ENCODE measurements at regions not wholly inside any gene's neighbourhood (a gene's known extent, or its start where the extent isn't known, plus 50 kb on each side); places are given as distances from the start of the nearest gene placed in this dataset.

GRCh38 chr1:238214449-238214848 lies 323.7 kb upstream of the ZP4 start:
- TF ChIP-seq CTCF (conservative IDR thresholded peaks at IDR 0.05; ENCODE audit: low read length) = no peak
- no peak for TF ChIP-seq EZH2phosphoT487 (IDR thresholded peaks at IDR 0.05; ENCODE audit: borderline replicate concordance, low read depth, low read length)

All from OCI-LY7 (cell line).